ENCODE measurements at regions not wholly inside any gene's neighbourhood (a gene's known extent, or its start where the extent isn't known, plus 50 kb on each side); places are given as distances from the start of the nearest gene placed in this dataset.

DNA sequence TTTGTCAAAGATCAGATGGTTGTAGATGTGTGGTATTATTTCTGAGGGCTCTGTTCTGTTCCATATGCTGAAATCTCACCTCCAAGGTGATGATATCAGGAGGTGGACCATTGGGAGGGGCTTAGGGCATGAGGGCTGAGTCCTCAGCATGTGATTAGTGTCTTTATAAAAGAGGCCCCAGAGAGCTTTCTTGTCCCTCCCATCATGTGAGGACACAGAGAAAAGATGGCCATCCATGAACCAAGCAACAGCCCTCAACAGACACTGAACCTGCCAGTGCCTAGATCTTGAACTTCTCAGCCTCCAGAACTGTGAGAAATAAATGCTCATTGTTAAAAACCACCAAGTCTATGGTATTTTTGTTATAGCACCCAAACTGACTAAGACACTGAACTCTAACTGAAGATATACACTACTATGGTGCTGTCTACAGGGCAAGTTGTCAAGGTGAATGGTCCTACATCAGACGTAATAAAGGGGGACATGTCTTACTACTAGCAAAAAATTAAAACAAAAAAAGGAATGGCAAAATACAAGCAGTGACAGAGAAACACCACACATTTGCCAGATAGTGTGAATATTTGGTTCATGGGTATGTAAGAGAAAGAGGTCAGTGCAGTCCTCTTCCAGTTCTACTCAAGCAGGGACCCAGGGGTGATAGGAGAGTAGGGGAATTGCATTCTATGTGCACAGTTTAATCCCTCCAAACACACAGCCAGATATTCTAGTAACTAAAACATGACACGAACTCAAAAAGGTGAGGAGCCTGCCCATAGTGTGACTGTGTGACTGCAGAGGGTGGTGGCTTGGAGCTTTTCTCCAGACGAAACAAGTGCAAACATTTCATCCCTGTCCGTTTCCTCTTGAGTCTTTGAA, 164.4 kb upstream of the MYCN start:
- H3K9me3 ChIP-seq = no peaks in the 10 kb centered on the region
- peak overlapping the region; percentile 21 to 43; a peak in 2 of 6 replicates for H3K27ac ChIP-seq
- no peak overlapping the region for H3K4me3 ChIP-seq
- 12% methylated on average over 4 of the region's 4 CpGs for WGBS (ENCODE audit: missing lambda C conversion rate)
- CTCF ChIA-PET = no interaction called here
- POLR2A ChIA-PET = interaction anchor here (0.5 to 0.6 kb wide), 2 partner anchors 124 to 125 kb away, joined by 3 read pairs; no protein-coding TSS in a partner anchor
- FAIRE-seq = no peak
- no peak for DNase-seq (ENCODE audit: low read depth in 1 of 2, low spot score in 1 of 2)
- H3K4me2 ChIP-seq = peak overlapping the region; percentile 15
- 0 out of 6 replicates have a peak, but pooled peaks of 1 of the 2 experiments have one; percentile 5 for ATAC-seq
- H3K4me1 ChIP-seq = peaks cover 12% of the 10 kb centered on the region; the same call in 2 of the 3 replicates
- TF ChIP-seq ZC3H11A (IDR thresholded peaks at IDR 0.05) (no peak), CHD2 (IDR thresholded peaks at IDR 0.05; ENCODE audit: low read length, partially characterized antibody) (no peak), NFE2L2 (conservative IDR thresholded peaks at IDR 0.05; ENCODE audit: low read length) (no peak), SMC3 (IDR thresholded peaks at IDR 0.05) (no peak), RARB (CRISPR knock-in tag; IDR thresholded peaks at IDR 0.05) (no peak), ZFP36 (IDR thresholded peaks at IDR 0.05; ENCODE audit: borderline replicate concordance, partially characterized antibody) (no peak)

DNA sequence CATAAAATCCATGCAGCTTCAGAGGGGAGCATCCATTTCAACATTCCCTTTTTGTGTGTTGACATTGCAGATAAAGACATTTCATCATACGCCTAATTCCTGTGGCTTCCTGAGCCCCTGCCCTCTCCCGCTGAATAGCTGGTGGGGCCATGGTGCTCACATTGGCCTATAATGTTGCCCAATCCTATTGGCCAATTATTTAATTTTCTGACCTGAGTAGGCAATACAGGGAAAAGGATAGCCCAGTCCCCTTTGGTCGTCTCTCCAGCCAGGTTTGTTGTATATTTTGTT, 163.8 kb upstream of the MYCN start:
- ATAC-seq = 0 out of 6 replicates have a peak, but pooled peaks of 1 of the 2 experiments have one; percentile 28
- Histone ChIP-seq H3K4me2 (peak overlapping the region; percentile 15), H3K4me3 (no peak overlapping the region), H3K27ac (peak overlapping the region in 1 of 2 experiments; percentile 46; a peak in 2 of 6 replicates), H3K9me3 (no peaks in the 10 kb centered on the region), H3K4me1 (peaks cover 17% of the 10 kb centered on the region)
- ChIA-PET CTCF (no interaction called here), POLR2A (no interaction called here)
- peak in 1 of 2 experiments; percentile 17 for DNase-seq (ENCODE audit: low read depth in 1 of 2, low spot score in 1 of 2)
- WGBS (ENCODE audit: missing lambda C conversion rate) = 13% methylated on average over 3 of the region's 3 CpGs
- peak; percentile 30 to 53; a peak in 3 of 5 replicates for TF ChIP-seq EP300 (IDR thresholded peaks at IDR 0.05)
- TF ChIP-seq SREBF2 (IDR thresholded peaks at IDR 0.05) = no peak
- TF ChIP-seq, protein P1, sequence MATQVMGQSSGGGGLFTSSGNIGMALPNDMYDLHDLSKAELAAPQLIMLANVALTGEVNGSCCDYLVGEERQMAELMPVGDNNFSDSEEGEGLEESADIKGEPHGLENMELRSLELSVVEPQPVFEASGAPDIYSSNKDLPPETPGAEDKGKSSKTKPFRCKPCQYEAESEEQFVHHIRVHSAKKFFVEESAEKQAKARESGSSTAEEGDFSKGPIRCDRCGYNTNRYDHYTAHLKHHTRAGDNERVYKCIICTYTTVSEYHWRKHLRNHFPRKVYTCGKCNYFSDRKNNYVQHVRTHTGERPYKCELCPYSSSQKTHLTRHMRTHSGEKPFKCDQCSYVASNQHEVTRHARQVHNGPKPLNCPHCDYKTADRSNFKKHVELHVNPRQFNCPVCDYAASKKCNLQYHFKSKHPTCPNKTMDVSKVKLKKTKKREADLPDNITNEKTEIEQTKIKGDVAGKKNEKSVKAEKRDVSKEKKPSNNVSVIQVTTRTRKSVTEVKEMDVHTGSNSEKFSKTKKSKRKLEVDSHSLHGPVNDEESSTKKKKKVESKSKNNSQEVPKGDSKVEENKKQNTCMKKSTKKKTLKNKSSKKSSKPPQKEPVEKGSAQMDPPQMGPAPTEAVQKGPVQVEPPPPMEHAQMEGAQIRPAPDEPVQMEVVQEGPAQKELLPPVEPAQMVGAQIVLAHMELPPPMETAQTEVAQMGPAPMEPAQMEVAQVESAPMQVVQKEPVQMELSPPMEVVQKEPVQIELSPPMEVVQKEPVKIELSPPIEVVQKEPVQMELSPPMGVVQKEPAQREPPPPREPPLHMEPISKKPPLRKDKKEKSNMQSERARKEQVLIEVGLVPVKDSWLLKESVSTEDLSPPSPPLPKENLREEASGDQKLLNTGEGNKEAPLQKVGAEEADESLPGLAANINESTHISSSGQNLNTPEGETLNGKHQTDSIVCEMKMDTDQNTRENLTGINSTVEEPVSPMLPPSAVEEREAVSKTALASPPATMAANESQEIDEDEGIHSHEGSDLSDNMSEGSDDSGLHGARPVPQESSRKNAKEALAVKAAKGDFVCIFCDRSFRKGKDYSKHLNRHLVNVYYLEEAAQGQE (IDR thresholded peaks at IDR 0.05) = no peak
- TF ChIP-seq JUNB (IDR thresholded peaks at IDR 0.05) = no peak
- TF ChIP-seq, protein P2, sequence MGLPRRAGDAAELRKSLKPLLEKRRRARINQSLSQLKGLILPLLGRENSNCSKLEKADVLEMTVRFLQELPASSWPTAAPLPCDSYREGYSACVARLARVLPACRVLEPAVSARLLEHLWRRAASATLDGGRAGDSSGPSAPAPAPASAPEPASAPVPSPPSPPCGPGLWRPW (IDR thresholded peaks at IDR 0.05) = peak; percentile 57; the same call in 1 of the 2 replicates
- no peak for TF ChIP-seq CHD2 (IDR thresholded peaks at IDR 0.05; ENCODE audit: low read length, partially characterized antibody)
- TF ChIP-seq CEBPB (IDR thresholded peaks at IDR 0.05) = peak in 1 of 2 experiments; percentile 73; a peak in 2 of 4 replicates
- TF ChIP-seq FOSL2 (IDR thresholded peaks at IDR 0.05) = no peak
- TF ChIP-seq FOSL2 (CRISPR knock-in tag; IDR thresholded peaks at IDR 0.05) = no peak
- TF ChIP-seq SMC3 (IDR thresholded peaks at IDR 0.05) = no peak
- TF ChIP-seq, protein P3, sequence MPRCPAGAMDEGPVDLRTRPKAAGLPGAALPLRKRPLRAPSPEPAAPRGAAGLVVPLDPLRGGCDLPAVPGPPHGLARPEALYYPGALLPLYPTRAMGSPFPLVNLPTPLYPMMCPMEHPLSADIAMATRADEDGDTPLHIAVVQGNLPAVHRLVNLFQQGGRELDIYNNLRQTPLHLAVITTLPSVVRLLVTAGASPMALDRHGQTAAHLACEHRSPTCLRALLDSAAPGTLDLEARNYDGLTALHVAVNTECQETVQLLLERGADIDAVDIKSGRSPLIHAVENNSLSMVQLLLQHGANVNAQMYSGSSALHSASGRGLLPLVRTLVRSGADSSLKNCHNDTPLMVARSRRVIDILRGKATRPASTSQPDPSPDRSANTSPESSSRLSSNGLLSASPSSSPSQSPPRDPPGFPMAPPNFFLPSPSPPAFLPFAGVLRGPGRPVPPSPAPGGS (IDR thresholded peaks at IDR 0.05) = no peak
- no peak for TF ChIP-seq FOXS1 (CRISPR knock-in tag; IDR thresholded peaks at IDR 0.05)
- no peak for FAIRE-seq

DNA sequence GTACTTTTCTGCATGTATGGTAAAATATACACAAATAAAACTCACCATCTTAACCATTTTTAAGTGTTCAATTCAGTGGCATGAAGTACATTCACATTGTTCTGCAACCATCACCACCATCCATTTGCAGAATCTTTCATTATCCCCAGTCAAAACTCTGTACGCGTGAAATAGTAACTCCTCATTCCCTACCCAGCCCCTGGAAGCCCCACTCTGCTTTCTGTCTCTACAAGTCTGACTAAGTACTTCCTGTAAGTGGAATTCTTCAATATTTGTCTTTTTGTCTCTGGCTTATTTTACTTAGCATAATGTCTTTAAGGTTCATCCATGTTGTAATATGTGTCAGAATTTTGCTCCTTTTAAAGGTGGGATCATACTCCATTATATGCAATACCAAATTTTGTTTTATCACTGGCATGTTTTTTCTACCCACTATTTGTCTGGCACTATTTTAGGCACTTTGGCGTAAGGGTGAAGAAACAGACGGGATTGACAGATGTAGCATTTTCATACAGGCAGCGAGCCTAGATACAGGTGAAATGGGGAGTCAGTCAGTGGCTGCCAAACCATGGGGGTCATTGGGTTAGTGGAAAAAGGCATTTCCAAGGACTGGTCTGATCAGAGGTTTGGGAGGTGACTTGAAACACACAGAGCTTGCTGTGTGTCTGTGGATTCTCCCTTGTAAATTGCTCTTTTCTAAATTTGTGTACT, 163.2 kb upstream of the MYCN start:
- H3K4me1 ChIP-seq = peaks cover 23% of the 10 kb centered on the region
- no peaks in the 10 kb centered on the region for H3K9me3 ChIP-seq
- peak overlapping the region in 1 of 2 experiments; percentile 46; a peak in 2 of 6 replicates for H3K27ac ChIP-seq
- no peak overlapping the region for H3K4me3 ChIP-seq
- POLR2A ChIA-PET = no interaction called here
- DNase-seq (ENCODE audit: low read depth in 1 of 2, low spot score in 1 of 2) (no peak), ATAC-seq (no peak), FAIRE-seq (no peak)
- 87% methylated on average over 5 of the region's 5 CpGs for WGBS (ENCODE audit: missing lambda C conversion rate)
- CTCF ChIA-PET = no interaction called here
- peak overlapping the region; percentile 15; the same call in 2 of the 3 replicates for H3K4me2 ChIP-seq
- TF ChIP-seq HEYL (CRISPR knock-in tag; IDR thresholded peaks at IDR 0.05) = no peak
- no peak for TF ChIP-seq HOXB5 (CRISPR knock-in tag; IDR thresholded peaks at IDR 0.05)
- no peak for TF ChIP-seq CHD4 (IDR thresholded peaks at IDR 0.05; ENCODE audit: borderline replicate concordance)
- no peak for TF ChIP-seq MAZ (IDR thresholded peaks at IDR 0.05; ENCODE audit: borderline replicate concordance, low read depth, low read length)
- TF ChIP-seq CEBPB (IDR thresholded peaks at IDR 0.05) = no peak
- TF ChIP-seq EHMT2 (IDR thresholded peaks at IDR 0.05; ENCODE audit: low read depth) = no peak
- TF ChIP-seq, protein P4, sequence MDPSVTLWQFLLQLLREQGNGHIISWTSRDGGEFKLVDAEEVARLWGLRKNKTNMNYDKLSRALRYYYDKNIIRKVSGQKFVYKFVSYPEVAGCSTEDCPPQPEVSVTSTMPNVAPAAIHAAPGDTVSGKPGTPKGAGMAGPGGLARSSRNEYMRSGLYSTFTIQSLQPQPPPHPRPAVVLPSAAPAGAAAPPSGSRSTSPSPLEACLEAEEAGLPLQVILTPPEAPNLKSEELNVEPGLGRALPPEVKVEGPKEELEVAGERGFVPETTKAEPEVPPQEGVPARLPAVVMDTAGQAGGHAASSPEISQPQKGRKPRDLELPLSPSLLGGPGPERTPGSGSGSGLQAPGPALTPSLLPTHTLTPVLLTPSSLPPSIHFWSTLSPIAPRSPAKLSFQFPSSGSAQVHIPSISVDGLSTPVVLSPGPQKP (IDR thresholded peaks at IDR 0.05; ENCODE audit: low read depth, low read length) = no peak
- TF ChIP-seq MAFK (IDR thresholded peaks at IDR 0.05; ENCODE audit: partially characterized antibody) = no peak
- no peak for TF ChIP-seq ESRRA (IDR thresholded peaks at IDR 0.05; ENCODE audit: borderline replicate concordance, low read length)
- no peak for TF ChIP-seq HOXB13 (CRISPR knock-in tag; IDR thresholded peaks at IDR 0.05; ENCODE audit: low read depth)
- TF ChIP-seq RFX5 (IDR thresholded peaks at IDR 0.05) = no peak
- TF ChIP-seq FOSB (CRISPR knock-in tag; IDR thresholded peaks at IDR 0.05) = no peak
- no peak for TF ChIP-seq ZFP36 (IDR thresholded peaks at IDR 0.05; ENCODE audit: borderline replicate concordance, partially characterized antibody)

All from A549 (cell line).